ENCODE measurements at regions not wholly inside any gene's neighbourhood (a gene's known extent, or its start where the extent isn't known, plus 50 kb on each side); places are given as distances from the start of the nearest gene placed in this dataset.

DNA sequence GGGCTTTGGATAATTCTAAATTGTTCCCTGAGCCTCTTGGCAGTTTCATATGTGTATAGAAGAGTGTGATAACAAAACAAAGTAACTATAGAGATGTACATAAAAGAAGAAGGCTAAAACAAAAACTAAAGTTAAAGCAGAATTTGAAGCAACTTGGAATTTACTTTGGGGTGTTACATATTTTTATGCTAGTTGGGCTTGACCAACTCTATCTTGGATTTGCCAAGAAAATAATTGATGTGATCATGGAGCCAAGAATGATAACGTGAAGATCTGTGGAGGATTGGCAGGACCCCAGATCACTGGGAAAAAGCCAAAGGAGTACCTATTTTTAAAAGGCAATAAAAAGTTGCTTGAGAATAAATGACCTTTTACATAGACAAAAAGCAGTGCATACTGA, 206.9 kb downstream of the LMO4 start:
- no peak for TF ChIP-seq POLR2A (IDR thresholded peaks at IDR 0.05)
- TF ChIP-seq, protein P1, sequence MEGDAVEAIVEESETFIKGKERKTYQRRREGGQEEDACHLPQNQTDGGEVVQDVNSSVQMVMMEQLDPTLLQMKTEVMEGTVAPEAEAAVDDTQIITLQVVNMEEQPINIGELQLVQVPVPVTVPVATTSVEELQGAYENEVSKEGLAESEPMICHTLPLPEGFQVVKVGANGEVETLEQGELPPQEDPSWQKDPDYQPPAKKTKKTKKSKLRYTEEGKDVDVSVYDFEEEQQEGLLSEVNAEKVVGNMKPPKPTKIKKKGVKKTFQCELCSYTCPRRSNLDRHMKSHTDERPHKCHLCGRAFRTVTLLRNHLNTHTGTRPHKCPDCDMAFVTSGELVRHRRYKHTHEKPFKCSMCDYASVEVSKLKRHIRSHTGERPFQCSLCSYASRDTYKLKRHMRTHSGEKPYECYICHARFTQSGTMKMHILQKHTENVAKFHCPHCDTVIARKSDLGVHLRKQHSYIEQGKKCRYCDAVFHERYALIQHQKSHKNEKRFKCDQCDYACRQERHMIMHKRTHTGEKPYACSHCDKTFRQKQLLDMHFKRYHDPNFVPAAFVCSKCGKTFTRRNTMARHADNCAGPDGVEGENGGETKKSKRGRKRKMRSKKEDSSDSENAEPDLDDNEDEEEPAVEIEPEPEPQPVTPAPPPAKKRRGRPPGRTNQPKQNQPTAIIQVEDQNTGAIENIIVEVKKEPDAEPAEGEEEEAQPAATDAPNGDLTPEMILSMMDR (IDR thresholded peaks at IDR 0.05), result no peak

Data from body of pancreas (tissue), 4 donors.